GM13976 (cell line): ENCODE measurements at regions not wholly inside any gene's neighbourhood (a gene's known extent, or its start where the extent isn't known, plus 50 kb on each side); places are given as distances from the start of the nearest gene placed in this dataset.

Experiments used
- DNase-seq: peaks from one replicate; pipeline ENCODE4 v3.0.0; 2012; ENCODE audit warnings: low spot score
- in situ Hi-C: fragments of 300-500 bp; cut with MboI; formaldehyde crosslinking; loops from one replicate; pipeline ENCODE4 v1.12.0; 2022; ENCODE audit warnings: low sequenced_read_pairs, mixed read lengths, inconsistent platforms; ENCODE audit not compliant: unreplicated experiment
- TF ChIP-seq, protein P1 (sequence below): IDR thresholded peaks from 2 replicates; pipeline ENCODE4 v1.5.1; 2012; ENCODE audit warnings: borderline replicate concordance, mild to moderate bottlenecking; ENCODE audit not compliant: insufficient read depth; ENCODE audit errors: extremely low read depth, missing control alignments, control extremely low read depth

DNA sequence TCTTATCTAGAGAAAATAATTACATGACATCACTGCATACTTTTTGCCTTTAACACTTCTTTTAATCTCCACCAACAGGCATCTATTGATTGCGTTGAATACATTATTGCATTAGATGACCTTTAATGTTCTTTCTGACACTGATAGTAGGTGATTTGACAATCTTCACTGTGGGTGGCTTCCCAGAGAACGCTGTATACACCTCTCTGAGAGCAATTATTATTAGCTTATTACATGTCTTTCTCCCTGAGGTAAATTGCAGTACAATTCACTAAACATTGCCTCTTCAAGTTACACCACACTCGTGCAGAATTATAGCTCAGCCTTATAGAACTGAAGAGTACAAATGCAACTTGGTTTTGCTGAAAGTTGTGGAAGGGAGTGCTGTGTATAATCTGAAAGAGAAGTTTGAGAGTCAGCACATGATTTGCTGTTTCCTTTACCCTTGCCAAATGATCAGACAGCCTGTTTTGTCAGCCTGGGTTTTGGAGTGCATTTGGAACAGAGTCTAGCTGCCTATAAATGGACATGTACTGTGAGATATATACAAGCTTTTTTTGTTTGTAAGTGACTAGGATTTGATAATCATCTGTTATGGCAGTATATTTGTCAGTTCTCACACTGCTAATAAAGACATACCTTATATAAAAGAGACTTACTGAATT lies 369.2 kb downstream of the CCER1 start:
- in situ Hi-C loops = no loop called here
- DNase-seq = no peak
- TF ChIP-seq, protein P1, sequence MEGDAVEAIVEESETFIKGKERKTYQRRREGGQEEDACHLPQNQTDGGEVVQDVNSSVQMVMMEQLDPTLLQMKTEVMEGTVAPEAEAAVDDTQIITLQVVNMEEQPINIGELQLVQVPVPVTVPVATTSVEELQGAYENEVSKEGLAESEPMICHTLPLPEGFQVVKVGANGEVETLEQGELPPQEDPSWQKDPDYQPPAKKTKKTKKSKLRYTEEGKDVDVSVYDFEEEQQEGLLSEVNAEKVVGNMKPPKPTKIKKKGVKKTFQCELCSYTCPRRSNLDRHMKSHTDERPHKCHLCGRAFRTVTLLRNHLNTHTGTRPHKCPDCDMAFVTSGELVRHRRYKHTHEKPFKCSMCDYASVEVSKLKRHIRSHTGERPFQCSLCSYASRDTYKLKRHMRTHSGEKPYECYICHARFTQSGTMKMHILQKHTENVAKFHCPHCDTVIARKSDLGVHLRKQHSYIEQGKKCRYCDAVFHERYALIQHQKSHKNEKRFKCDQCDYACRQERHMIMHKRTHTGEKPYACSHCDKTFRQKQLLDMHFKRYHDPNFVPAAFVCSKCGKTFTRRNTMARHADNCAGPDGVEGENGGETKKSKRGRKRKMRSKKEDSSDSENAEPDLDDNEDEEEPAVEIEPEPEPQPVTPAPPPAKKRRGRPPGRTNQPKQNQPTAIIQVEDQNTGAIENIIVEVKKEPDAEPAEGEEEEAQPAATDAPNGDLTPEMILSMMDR = no peak

- TF ChIP-seq, protein P1 = no peak
- no peak for DNase-seq
- in situ Hi-C loops = no loop called here
Measured at GRCh38 chr12:90576707-90577106, 378.3 kb downstream of the CCER1 start.

- DNase-seq = no peak
- in situ Hi-C loops = no loop called here
- TF ChIP-seq, protein P1 = no peak
Measured at GRCh38 chr12:90575995-90576394, 379.0 kb downstream of the CCER1 start.

- DNase-seq = no peak
- in situ Hi-C loops = no loop called here
Measured at GRCh38 chr12:90574676-90575075, 380.3 kb downstream of the CCER1 start.

DNA sequence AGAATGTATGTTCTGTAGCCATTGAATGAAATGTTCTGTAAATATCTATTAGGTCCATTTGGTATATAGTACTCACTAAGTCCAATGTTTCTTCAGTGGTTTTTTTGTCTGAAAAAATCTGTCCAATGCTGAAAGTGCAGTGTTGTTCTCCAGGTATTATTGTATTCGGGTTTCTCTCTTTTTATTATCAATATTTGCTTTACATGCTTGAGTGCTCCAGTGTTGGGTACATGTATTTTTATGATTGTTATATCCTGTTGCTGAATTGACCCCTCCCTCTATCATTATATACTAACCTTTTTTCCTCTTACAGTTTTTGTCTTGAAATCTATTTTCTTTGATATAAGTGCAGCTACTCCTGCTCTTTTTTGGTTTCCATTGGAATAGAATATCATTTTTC lies 382.2 kb downstream of the CCER1 start:
- in situ Hi-C loops = no loop called here
- TF ChIP-seq, protein P1 = no peak
- DNase-seq = no peak

More at GRCh38 chr12:90574676-90575075, 380.3 kb downstream of the CCER1 start:
- TF ChIP-seq, protein P1 = no peak

GRCh38 chr12:90569685-90570084 lies 385.3 kb downstream of the CCER1 start:
- DNase-seq = no peak
- TF ChIP-seq, protein P1 = no peak
- in situ Hi-C loops = no loop called here

GRCh38 chr12:90562671-90563070 lies 392.3 kb downstream of the CCER1 start:
- TF ChIP-seq, protein P1 = no peak
- in situ Hi-C loops = no loop called here
- DNase-seq = no peak
